GM21825 (cell line): ENCODE measurements at regions not wholly inside any gene's neighbourhood (a gene's known extent, or its start where the extent isn't known, plus 50 kb on each side); places are given as distances from the start of the nearest gene placed in this dataset.

Experiments used
- ATAC-seq: cut with Tn5 transposase; IDR thresholded peaks from one replicate; pipeline ENCODE4 v1.9.1; 2021; ENCODE audit warnings: mild to moderate bottlenecking, moderate library complexity; ENCODE audit not compliant: unreplicated experiment

DNA sequence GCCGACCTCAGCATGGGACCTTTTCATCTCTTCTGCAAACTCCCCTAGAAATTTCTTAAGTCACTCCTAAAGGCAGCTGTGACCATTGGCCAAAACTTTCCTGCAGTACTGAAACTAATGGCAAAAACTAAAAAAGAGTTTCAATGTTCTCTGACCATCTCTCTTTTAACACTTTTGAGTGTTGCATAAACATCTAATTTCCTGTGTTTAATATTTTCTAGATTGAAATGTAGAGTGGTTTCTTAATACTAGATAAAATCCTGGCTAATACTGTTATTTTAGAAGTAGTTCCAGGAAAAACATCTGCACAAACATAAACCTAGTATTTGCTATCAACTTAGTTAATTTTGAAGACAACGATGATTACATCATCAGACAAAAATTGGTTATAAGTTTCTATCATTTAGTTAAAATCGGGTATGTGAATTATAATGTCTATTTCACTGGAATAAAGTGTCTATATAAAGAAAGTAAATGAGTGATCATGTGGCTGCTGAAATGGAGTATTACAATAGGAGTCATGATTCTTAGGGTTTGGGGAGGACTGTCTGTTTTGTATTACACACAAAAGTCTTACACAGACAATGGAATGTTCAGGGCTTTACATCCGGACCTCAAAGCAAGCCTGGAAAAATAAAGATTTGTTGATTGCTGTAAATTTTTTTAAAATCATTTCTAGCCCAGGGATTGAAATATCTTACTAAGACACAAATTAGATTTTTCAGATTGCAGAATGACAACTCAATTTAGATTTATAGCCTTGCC is 1323.4 kb downstream of the C4orf33 start:
- no peak for ATAC-seq

DNA sequence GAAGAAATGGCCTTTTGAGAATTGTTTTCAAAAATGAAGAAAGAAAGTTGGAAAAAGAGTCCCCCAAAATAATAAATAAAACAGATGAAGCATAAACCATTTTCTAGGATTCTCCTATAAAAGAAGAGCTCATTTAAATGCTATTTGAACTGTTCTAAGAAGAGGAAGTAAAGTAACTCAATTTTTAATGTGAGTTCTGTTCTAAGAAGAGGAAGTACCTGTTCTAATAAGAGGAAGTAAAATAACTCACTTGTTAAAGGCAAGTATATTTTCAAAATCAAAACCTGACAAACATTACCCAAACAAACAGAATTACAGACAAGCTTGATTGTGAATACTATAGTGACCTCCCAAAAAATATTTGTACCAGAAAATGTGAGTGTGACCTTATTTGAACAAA is 1326.3 kb downstream of the C4orf33 start:
- ATAC-seq = no peak

DNA sequence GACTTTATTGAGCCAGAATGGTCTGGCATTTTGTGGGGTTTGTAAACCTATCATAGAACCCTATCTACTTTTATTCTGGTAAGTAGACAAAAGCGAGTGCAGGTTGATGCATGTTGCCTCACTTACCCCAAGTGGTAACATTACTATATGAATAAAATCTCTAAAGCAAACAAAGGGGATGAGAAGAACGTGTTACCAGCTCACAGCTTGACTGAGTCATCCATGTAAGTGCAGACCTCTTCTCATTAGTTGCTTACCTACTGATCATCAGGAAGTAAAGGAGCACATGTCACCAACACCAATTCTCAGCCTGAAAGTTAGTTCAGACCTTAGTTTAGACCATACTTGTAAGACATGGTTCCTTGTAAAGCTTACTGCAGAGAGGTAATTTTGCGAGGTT is 1328.3 kb downstream of the C4orf33 start:
- ATAC-seq = no peak

DNA sequence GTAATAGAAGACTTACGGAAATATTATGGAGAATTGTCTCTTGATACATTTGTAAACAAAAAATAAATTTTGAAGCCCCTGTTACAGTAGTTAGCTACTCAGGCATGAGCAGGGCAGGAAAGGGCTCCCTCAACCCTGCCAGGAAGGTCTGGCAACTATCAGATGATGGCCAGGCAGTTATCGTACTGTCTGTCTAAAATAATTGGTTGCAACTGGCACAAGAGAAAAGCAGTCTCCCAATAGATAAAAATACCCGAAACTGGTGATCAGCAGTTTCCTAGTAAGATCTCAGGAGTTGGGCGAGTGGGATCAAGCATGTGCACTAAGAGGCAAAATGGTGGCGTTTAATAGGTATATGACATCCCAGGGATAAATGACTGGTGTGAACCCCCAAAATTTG is 1336.3 kb downstream of the C4orf33 start:
- no peak for ATAC-seq

DNA sequence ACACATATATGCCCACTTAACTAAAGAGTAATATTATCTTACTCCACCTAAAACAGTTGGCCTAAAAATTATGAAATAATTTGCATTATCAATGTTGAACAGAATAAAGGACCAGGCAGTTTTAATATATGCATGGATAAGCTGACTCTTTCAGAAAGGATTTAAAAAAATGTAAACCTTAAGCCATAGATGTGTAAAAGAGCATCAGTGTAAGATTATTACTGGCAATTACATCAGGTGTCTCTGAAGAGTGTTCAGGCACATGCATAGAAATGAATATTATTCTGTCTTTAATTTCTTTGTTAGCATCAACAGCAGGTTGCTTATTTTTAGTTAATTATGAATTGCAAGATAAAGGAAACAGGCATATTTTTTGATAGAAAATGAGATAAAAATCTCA is 1353.8 kb downstream of the C4orf33 start:
- no peak for ATAC-seq

DNA sequence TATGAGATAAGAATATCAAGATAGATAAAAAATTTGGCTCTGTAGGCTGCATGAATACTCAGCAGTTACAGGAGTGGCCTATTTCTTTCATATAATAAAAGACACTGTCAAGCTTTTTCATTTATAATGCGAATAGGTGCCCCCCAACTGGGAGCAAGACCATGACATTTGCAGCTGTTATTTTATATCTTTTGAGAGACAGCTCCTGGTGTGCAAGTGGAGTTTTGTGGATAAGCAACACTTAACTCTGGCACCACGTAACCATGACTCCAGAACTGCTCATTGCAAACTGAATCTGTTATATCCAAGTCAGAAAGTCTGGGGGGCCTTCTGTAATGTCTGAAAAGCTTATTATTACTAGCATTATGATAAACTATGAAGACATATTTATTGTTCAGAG is 1372.4 kb downstream of the C4orf33 start:
- ATAC-seq = no peak

DNA sequence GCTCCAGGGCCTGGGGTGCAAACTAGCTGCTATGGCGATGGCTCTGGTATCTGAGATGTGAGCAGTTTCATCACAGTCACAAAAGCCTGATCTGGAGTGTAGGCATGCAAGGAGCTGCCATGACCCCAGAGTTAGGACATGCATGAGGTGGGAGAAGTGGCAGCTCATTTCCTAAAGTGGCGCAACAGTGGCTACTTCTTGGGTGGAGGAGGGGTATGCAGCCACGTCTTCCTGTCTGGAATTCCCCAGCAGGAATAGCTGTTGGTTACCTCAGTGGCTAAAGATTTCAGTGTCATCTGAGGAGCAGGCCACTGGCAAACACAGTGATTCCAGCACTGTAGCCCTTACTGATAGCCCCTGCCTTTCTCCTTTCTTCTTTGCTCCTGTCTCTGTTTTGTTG is 1382.5 kb downstream of the C4orf33 start:
- no peak for ATAC-seq

DNA sequence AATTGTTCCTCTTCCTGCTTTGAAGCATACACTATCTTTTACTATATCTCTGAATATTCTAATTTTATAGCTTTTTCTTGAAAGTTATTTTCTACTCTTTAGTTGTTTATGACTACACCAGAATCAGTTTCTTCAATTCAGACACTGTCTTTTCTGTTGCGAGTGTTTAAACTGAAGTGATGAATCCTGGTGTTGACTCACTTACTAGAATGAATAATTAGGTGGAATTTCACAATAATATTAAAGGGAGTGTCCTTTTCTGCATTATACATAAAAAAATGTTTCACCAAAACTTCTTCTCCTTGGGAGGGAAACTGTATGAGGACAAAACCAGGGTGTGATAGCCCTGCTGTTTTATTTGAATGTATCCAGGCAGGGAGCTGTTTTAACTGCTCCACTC is 1383.1 kb downstream of the C4orf33 start:
- ATAC-seq = no peak

DNA sequence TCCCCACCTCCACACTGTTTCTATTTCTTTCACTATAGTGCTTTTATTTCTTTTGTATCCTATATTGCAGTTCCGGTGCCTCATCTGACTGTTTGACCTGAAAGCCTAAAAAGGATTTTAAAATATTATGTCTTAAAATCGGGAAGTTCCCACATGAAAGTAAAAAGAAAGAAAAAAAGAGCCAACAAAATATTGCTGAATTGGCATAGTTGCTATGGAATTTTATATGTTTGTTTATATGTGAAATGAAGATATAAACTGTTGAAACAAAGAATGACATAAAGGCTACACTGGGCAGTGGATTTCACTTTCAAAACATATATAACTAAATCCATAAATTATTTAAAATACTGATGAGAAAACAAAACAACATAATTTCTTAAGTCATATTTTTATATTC is 1383.7 kb downstream of the C4orf33 start:
- ATAC-seq = no peak

DNA sequence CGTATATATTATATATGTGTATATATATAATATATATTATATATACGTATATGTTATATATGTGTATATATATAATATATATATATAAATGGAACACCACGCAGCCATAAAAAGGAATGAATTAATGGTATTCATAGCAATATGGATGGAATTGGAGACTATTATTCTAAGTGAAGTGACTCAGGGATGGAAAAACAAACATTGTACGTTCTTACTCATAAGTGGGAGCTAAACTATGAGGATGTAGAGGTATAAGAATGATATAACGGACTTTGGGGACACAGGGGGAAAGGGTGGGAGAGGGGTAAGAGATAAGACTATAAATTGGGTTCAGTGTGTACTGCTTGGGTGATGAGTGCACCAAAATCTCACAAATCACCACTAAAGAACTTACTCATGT is 1388.9 kb downstream of the C4orf33 start:
- no peak for ATAC-seq

DNA sequence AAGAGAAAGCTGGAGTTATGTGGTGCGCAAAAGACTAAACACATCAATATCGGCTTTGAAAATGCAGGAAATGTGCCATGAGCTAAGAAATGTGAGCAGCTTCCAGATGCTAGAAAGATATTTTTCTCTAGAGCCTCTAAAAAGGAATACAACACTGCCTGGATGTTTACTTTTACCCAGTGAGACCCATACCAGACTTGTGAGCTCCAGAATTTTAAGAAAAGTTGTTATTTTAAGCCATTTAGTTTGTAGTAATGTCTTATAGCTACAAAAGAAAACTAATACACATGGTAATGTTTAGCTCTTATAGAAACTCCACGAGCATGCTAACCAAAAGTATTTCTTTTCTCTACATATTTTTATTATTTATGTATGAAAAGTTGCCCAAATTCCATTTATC is 1389.4 kb downstream of the C4orf33 start:
- no peak for ATAC-seq

DNA sequence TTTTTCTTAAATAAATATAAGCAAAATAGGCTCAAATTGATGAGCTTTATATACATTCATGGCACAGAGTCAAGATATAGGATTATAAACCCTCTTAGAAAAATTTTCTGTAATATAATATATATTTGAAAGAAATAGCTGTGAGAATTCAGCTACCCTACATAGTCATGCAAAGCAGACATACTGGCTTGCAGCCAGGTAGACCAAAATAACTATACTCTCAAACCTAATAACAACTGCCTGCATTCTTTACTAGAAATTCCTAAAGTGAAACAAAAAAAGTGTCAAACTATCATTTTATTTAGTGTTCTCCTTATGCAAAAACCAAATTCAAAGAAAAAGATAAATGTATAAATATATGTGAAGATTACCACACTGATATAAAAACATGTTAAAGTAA is 1390.2 kb downstream of the C4orf33 start:
- no peak for ATAC-seq

DNA sequence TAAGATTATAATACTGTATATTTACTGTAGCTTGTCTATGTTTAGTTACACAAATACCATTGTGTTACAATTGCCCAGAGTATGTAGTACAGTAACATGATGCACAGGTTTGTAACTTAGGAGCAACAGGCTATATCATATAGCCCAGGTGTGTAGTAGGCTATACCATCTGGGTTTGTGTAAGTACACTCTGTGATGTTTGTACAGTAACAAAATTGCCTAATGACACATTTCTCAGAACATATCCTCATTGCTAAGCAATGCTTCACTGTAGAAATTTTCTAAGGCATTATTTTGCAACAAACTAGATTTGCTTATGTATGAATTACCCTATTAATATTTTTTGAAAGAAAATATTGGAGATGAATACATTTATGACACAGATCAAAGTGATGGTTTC is 1390.9 kb downstream of the C4orf33 start:
- ATAC-seq = no peak

DNA sequence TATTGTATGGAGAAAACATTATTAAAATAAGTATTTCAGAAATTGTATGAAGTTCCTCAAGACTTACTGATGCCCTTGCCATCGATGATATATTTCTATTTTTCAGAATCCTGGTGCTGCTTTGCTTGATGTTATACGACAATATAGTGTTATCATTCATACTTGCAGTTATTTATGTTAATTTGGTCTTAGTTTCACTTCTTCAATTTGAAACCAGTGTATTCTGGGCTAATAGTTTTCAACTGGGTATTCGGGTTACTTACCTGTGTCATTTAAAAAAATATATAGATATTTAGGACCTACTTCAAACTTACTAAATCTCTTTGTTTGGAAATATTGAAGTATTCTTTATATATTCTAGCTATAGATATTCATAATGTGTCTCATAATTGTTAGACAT is 1414.7 kb downstream of the C4orf33 start:
- no peak for ATAC-seq

DNA sequence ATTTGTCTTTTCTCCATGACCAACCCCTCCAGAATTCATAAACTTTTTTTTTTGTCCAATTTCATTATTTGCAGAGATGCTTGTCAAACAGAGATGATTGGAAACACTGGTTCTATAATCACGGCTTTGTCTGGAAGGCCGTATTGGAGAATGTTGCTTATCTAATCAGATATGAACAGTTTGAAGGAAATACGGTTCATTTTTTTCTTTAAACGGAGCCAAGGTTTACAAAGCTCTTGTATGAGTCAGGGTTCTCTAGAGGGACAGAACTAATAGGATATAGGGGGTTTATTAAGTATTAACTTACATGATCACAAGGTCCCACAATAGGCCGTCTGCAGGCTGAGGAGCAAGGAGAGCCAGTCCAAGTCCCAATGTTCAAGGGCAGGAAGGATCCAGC is 1415.8 kb downstream of the C4orf33 start:
- ATAC-seq = no peak

DNA sequence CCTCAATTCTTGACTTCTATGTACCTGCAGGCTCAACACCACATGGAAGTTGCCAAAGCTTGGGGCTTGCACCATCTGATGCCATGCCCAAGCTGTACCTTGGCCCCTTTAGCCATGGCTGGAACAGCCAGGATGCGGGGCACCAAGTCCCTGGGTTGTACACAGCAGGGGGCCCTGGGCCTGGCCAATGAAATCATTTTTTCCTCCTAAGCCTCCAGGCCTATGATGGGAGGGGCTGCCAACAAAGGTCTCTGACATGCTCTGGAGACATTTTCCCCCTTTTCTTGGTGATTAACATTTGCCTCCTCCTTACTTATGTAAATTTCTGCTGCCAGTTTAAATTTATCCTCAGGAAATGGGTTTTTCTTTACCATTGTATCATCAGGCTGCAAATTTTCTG is 1428.1 kb downstream of the C4orf33 start:
- no peak for ATAC-seq

DNA sequence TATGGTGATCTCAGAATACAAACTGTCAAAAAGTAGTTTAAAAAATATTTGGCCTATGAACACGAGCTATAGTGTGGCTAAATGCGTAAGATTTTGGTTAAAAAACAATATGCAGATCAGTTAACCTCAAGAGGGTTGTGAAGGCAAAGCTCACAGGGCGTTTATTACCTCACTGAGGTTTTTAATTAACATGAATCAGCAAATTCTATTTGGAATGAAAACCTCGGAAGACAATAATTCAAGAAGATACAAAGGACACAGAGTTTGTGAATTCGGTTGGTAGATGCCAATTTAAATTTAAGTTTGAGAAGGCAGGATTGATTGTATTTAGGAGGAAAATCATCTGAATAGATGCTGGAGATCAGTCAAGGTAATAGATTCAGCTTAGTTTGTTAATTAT is 1434.6 kb downstream of the C4orf33 start:
- ATAC-seq = no peak

DNA sequence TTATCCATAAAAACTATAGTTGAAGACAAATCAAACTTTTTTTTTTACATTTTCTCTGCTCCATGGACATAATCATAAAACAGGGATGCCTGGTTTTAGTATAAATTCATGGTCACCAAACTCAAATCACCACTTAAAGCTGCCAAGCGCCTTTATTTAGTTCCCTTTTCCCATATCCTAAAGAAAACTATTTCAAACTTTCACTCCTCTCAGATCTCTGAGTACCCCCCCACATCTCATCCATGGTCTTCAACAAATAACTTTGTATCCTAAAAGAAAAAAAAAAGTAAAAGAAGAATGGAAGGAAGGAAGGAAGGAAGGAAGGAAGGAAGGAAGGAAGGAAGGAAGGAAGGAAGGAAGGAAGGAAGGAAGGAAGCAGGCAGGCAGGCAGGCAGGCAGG is 1438.7 kb downstream of the C4orf33 start:
- ATAC-seq = no peak

DNA sequence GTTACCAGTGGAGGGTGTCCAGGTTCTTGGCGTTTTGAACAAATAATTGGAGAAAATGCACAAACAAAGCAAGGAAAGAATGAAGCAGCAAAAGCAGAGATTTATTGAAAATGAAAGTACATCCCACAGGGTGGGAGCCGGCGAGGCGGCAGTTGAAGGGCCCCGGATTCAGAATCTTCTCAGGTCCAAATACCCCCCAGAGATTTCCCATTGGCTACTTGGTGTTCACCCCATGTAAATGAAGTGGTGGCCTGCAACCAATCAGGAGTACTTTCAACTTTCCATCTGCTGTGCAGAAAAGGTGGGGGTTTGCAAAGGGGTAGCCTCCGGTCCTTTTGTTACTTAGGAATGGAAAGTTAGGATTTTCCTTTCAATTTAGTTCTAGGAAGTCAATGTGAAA is 1447.0 kb downstream of the C4orf33 start:
- no peak for ATAC-seq

DNA sequence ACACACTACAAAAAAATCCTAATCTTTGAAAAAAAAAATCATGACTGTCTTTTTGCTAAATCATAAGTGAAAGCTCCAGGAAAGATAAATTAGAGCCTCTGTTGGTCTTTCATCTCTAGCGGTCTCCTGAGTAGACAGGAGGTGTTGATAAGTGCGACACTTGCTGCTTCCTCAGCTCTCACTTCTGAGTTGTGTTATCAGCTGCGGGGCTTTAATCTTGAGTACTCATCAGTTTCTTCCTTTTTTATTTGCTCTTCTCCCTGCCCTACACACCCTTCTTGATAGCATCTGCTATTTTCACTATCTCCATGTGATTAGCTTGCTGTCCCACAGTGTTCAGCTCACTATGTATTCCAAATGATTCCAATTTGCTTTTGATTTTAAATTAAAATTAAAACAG is 1449.2 kb downstream of the C4orf33 start:
- no peak for ATAC-seq

DNA sequence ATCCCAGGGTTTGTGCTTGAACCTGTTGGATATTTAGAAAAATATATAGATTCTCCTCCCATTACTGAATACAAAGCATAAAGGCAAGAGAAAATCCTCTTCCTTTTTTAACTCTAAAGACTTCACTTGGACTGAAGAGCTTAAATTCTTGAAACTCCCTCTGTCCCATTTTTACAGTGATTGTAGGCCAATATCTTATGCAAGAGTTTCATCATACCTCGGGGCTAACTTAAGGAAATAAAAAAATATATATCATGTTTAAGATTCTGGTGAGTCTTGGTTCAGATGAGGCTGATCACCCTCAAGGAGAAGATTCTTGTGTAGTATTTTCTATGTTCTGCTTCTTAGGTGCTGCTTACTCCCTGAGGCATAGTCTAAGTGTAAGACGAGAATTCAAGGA is 1449.6 kb downstream of the C4orf33 start:
- ATAC-seq = no peak

DNA sequence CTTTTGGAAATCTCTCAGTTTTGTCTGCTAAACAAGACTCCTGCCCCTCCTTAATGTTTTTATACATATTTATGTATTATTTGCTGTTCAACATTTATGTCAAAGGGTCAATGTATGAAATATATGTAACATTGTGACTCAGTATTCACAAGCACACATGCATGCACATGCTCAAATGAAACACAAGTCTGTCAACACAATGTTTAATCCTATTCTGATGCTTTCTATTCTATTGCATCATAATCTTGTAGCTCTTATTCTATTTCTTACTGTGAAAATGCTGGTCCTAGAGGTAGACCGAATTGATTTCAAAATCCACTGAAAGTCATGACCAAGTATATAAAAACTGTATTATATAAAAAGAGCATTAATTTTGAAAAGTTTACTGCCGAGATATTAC is 1463.3 kb downstream of the C4orf33 start:
- no peak for ATAC-seq

DNA sequence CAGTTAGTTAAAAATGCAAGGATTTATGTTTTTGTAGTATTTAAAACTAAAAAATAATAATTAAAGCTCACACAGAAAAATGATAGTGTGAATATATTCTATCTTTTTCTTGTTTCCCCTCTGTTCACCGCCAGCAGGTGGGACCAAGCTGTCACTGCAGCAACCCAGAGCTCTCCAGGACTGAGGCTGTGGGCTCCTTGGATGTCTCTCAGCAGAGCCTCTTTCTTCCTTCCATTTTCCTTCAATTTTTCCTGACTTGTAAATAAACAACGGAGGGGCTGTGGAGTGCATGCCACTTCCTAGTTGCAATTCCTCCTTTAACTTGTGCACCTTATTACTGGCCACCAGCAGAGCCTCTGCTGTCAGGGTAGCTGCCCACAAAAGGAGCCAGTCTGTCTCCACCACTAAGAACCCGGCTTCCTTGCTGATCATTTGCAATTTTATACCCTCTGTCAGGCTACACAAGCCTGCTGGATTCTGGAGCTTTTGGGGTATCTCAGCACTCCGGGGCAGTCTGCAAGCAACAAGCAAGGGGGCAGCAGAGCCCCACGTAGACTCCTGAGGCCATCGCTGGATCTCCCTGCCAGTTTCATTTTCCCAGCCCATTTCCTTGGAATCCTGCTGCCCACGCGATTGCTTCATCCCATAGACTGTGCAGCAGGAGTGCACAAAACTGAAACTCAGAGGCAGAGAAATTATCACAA is 1467.4 kb downstream of the C4orf33 start:
- no peak for ATAC-seq
